SW 1271 (cell line): ENCODE measurements at regions not wholly inside any gene's neighbourhood (a gene's known extent, or its start where the extent isn't known, plus 50 kb on each side); places are given as distances from the start of the nearest gene placed in this dataset.

Experiments used
- DNase-seq, 2 experiments: peaks; one replicate each; lab custom pipeline; 2025; lab: John Stamatoyannopoulos, UW

GRCh38 chr12:115857923-115858322, 419.6 kb downstream of the MED13L start:
- DNase-seq: no peak

- no peak for DNase-seq
Measured at GRCh38 chr12:115857160-115857920, 420.2 kb downstream of the MED13L start.

GRCh38 chr12:115852054-115852453, 425.4 kb downstream of the MED13L start:
- no peak for DNase-seq

GRCh38 chr12:115850957-115851356, 426.5 kb downstream of the MED13L start:
- no peak for DNase-seq

GRCh38 chr12:115849262-115849943, 428.1 kb downstream of the MED13L start:
- no peak for DNase-seq

GRCh38 chr12:115847398-115847797, 430.1 kb downstream of the MED13L start:
- DNase-seq: no peak

- DNase-seq: no peak
Measured at GRCh38 chr12:115846516-115846915, 431.0 kb downstream of the MED13L start.

GRCh38 chr12:115840159-115840558, 437.3 kb downstream of the MED13L start:
- no peak for DNase-seq

- DNase-seq: no peak
Measured at GRCh38 chr12:115838952-115839351, 438.5 kb downstream of the MED13L start.

- no peak for DNase-seq
Measured at GRCh38 chr12:115837220-115837619, 440.3 kb downstream of the MED13L start.

- no peak for DNase-seq
Measured at GRCh38 chr12:115835445-115835844, 442.0 kb downstream of the MED13L start.

- no peak for DNase-seq
Measured at GRCh38 chr12:115833704-115834103, 443.8 kb downstream of the MED13L start.

GRCh38 chr12:115830633-115831032, 446.9 kb downstream of the MED13L start:
- no peak for DNase-seq

- no peak for DNase-seq
Measured at GRCh38 chr12:115830070-115830469, 447.4 kb downstream of the MED13L start.

GRCh38 chr12:115828168-115828567, 449.3 kb downstream of the MED13L start:
- DNase-seq: no peak

GRCh38 chr12:115824936-115825602, 452.4 kb downstream of the MED13L start:
- no peak for DNase-seq

GRCh38 chr12:115823635-115824034, 453.9 kb downstream of the MED13L start:
- no peak for DNase-seq

- no peak for DNase-seq
Measured at GRCh38 chr12:115820656-115821055, 456.8 kb downstream of the MED13L start.

- no peak for DNase-seq
Measured at GRCh38 chr12:115818973-115819372, 458.5 kb downstream of the MED13L start.

- no peak for DNase-seq
Measured at GRCh38 chr12:115817389-115817788, 460.1 kb downstream of the MED13L start.

GRCh38 chr12:115815924-115816323, 461.6 kb downstream of the MED13L start:
- DNase-seq: no peak

GRCh38 chr12:115813256-115813655, 464.2 kb downstream of the MED13L start:
- no peak for DNase-seq

- DNase-seq: no peak
Measured at GRCh38 chr12:115811929-115812328, 465.6 kb downstream of the MED13L start.
